DMS153 (cell line): ENCODE measurements at regions not wholly inside any gene's neighbourhood (a gene's known extent, or its start where the extent isn't known, plus 50 kb on each side); places are given as distances from the start of the nearest gene placed in this dataset.
"Not testable (repeated sequence)": the region's sequence is repeated elsewhere in the genome, so short reads cannot be mapped to it uniquely, and the experiment has no call there.

ENCODE experiments used
- DNase-seq: peaks from one replicate; lab custom pipeline; 2025; lab: John Stamatoyannopoulos, UW

- no peak for DNase-seq
These were observed 62.4 kb downstream of the CRYBB2 start for GRCh38 chr22:25281675-25282345.

DNA sequence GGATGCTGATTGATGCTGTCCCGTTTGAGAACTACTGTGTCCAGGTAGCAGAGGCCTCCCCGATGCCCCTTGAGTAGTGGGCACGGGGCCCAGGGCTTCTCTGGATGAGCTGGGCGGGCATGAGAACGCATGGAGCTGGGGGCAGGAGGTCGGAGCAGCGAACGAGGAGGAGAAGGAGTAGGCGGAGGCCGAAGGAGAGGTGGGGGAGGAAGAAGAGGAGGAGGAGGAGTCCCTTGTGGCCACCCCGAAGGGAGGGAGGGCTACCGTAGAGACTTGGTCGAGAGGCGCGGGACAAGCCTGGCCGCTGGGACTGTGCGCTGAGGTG is 62.9 kb downstream of the CRYBB2 start:
- DNase-seq = no peak

DNA sequence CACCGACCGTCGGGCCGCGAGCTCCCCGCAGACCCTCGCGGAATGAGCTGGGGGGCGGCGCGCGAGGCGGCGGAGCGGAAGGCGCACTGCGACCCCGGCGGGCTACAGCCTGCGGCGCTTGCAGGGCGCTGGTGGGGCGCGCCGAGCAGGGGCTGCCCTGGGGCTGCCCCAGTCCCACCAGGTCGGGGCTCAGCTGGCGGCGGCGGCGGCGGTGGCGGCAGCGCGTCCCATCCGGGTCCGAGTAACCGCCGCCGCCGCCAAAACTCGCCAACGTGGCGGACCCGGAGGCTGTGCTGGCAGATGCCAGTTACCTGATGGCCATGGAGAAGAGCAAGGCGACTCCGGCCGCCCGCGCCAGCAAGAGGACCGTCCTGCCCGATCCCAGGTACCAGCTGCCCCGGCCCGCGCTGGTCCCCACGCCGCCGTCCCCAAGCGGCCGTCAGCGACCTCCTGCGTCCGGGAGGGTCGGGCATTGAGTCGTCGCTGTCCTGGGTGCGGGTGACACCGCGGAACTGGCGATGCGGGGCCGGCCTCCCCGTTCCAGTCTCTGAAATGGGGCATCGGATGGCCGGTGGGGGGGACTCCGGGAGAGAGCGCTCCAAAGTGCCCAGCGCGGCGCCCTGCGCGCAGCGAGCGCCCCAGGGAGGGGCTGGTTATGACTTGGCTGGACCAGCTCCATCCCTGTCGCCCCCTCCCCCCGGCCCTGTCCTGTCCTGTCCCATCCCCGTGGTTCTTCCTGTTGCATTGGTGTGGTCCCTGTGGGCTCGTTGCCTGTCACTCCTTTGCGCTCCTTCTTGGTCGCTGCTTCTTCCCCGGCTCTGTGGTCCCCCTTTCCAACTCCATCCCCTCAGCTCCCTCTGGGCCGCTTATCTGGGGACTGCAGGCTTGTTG is 63.5 kb downstream of the CRYBB2 start:
- DNase-seq = no peak

DNA sequence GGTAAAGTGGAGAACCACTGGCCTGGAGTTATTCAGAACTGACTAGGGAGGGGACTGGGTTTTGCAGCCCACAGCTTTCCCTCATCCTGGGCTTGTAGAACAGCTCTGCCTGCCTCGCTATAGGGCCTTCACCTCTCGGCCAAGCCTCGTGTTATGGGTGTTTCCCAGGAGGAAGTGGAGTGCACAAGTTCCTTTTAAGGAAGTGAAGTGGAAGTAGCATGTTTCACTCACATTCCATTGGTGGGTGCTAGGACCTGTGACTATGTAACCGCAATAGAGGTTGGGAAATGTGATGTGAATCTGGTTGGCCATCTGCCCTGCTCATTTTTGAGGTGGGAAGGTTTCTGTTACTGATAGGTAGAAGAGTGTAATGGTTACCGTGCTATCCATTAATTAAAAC is 69.0 kb downstream of the CRYBB2 start:
- not testable (repeated sequence) for DNase-seq

GRCh38 chr22:25301912-25302311 is 82.5 kb downstream of the CRYBB2 start:
- not testable (repeated sequence) for DNase-seq

DNA sequence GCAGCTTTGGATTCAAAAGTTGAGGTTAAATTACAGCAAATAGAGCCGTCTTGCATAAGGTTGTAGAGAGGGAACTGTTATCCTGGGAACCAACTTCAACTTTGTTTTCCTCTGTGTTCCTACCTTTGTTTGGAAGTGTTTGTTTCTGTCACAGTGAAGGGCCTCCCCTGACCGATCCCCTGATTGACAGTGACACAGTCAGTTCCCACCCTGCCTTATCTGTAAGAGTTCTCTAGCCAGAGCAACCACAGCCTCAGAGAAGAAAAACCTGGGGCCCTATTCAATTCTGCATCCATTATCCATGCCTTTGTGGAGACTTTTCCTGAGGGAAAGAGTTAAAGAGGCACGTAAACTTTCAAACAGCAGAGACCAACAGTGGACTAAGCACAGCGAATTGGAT is 90.1 kb downstream of the CRYBB2 start:
- DNase-seq = not testable (repeated sequence)

DNA sequence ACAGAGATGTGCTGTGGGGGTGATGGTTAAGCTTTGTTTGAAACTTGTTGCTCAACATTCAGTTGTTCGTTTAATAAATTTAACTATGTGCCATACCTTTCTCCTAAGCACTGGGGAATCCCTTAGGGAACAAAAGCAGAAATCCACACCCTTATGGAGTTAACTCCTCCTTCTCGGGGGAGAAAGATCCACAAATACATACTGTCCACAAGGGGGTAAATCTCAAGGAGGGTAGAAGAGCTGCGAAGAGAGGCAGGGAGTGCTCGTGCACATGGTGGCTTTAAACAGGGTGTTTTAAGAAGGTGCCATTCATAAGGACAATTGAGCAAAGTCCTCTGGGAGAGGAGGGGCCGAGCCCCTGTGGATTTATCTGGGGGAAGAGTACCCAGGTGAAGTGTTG is 92.5 kb downstream of the CRYBB2 start:
- not testable (repeated sequence) for DNase-seq

- no peak for DNase-seq
These were observed 98.8 kb downstream of the CRYBB2 start for GRCh38 chr22:25318081-25318823.

DNA sequence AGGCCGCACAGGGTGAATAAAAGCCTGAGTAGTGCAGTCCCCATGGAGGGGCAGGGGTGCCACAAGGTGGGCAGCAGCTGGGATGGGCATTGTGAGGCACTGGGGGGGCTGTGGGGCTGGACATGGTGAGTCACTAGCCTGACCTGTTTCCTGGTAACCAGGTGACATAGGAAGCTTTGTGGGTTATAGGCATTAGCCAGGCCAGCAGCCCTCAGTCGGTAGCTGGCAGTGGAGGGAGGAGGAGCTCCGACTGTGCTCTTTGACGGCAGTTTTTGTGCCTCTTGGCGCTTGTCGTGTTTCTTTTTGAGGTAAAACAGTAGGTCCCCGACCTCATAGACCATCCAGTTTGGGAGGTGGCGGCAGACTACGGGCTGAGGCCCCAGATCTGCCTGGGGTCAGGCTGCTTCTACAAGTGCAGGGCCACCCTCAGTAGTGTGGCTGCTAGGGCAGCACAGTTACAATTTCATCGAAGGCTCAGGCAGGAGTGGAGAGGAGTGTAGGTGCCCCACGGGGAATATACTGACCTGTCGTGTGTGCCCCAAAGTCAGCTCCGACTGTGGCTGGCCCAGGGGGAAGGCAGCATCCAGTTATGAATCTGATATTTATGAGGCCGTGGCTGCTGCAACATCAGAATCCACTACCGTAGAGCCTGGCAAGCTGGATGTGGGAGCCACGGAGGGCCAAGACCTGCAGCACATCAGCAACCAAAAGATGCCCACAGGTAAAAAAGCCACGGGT is 107.7 kb downstream of the CRYBB2 start:
- no peak for DNase-seq

DNA sequence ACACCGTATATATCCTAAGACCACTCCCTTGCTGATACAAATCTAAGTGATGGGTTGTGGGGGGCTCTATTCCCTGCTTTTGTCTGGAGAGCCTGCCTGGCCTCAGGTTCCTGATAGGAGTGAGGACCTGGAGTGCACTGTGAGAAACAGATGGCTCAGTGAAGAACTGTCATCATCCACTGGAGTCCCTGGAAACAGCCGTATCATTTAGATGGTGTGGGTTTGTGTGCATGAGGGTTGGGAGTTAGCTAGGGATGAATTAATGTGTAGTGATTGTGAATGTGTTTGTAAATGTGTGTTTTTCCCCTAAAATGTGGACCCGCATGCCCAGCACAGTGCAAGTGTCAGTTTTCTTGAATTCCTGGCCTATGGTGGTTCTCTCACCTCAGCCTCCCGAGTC is 111.6 kb downstream of the CRYBB2 start:
- DNase-seq = no peak

DNA sequence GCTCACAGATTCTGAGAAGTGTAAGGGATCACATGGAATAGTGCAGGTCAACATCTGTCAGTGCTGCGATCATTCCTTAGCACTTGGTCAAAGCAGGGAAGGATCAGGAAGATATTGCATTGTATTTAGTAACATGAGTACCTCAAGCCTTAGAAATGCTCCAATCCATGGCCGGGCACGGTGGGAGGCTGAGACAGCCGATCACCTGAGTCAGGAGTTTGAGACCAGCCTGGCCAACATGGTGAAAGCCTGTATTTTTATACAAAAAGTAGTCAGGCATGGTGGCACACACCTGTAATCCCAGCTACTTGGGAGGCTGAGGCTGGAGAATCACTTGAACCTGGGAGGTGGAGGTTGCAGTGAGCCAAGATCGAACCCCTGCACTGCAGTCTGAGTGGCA is 112.5 kb downstream of the CRYBB2 start:
- DNase-seq = not testable (repeated sequence)

GRCh38 chr22:25332386-25332785 is 112.9 kb downstream of the CRYBB2 start:
- no peak for DNase-seq

DNA sequence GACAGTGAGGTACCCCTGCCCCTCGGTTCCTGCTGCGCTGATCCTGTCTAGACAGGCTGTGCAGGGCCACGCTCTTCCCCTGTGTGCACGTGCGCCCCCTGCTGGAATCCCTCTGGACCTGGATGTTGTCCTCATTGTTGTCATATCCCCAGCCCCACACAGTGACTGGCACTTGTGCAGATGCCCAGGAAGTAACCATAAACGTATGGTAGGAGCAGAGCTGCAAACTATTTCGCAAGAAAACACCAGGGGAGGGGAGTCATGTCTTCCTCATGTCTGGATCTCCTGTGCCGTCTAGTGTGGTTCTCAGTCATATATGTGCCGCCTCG is 114.7 kb downstream of the CRYBB2 start:
- no peak for DNase-seq

GRCh38 chr22:25334631-25335030 is 115.2 kb downstream of the CRYBB2 start:
- DNase-seq = not testable (repeated sequence)

DNA sequence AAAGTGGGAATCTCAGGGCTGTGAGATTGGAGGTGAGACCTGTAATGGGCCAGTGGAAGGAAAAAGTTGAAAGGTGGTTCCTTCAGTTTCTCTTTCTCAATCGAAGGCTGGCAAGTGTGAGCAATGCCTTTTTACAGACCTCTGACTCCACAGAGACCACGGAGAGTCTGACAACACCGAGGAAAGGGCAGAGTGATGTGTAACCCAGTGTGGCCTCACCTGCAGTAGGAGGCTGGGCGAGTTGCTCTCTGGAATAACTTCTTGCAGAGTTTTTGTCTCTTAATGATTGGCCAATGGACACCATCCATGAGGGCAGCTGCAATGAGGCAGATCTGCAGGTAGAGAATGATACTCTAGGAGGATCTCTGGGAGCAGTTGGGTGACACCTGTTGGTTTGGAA is 115.8 kb downstream of the CRYBB2 start:
- DNase-seq = not testable (repeated sequence)

DNA sequence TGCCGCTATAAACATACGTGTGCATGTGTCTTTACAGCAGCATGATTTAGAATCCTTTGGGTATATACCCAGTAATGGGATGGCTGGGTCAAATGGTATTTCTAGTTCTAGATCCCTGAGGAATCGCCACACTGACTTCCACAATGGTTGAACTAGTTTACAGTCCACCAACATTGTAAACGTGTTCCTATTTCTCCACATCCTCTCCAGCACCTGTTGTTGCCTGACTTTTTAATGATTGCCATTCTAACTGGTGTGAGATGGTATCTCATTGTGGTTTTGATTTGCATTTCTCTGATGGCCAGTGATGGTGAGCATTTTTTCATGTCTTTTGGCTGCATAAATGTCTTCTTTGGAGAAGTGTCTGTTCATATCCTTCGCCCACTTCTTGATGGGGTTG is 121.1 kb downstream of the CRYBB2 start:
- DNase-seq = not testable (repeated sequence)

DNA sequence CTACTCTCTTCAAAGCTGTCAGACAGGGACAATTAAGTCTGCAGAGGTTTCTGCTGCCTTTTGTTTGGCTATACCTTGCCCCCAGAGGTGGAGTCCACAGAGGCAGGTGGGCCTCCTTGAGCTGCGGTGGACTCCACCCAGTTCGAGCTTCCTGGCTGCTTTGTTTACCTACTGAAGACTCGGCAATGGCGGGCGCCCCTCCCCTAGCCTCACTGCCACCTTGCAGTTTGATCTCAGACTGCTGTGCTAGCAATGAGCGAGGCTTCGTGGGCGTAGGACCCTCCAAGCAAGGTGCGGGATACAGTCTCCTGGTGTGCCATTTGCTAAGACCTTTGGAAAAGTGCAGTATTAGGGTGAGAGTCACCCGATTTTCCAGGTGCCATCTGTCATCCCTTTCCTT is 124.9 kb downstream of the CRYBB2 start:
- not testable (repeated sequence) for DNase-seq

DNA sequence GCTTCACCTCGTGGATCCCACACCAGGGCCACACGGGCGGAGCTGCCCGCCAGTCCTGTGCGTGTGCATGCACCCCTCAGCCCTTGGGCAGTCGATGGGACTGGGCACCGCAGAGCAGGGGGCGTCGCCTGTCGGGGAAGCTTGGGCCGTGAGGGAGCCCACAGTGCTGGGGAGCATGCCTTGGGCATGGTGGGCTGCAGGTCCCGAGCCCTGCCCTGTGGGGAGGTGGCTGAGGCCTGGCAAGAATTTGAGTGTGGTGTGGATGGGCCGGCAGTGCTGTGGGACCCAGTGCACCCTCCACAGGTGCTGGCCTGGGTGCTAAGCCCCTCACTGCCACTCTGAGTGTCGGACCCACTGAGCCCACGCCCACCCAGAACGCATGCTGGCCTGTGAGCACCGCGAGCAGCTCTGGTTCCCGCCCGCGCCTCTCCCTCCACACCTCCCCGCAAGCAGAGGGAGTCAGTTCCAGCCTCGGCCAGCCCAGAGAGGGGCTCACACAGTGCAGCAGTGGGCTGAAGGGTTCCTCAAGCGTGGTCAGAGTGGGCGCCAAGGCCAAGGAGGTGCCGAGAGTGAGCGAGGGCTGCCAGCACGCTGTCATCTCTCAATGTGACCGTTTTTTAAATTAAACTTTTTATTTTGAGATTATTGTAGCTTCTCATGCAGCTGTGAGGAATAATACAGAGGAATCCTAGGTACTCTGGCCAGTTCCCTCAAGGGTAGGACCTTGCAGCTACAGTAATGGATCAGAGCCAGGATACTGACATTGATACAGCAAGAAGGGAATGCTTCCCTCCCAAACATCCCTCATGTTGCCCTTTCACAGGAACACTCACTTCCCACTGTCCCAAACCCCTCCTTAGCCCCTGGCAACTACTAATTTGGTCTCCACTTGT is 127.7 kb downstream of the CRYBB2 start:
- DNase-seq = no peak

DNA sequence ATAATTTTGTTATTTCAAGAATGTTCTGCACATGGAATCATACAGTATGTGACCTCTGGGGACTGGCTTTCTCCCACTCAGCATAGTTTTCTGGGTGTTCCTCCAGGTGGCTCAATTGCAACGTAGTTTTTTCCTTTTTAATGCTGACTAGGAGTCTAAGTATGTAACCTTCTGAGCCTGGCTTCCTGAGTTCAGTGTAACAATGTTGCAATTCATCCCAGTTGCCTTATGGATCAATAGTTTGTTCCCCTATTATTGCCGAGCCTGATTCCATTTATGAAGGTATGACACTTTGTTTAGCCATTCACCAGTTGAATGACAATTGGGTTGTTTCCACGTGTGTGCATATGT is 128.3 kb downstream of the CRYBB2 start:
- no peak for DNase-seq

DNA sequence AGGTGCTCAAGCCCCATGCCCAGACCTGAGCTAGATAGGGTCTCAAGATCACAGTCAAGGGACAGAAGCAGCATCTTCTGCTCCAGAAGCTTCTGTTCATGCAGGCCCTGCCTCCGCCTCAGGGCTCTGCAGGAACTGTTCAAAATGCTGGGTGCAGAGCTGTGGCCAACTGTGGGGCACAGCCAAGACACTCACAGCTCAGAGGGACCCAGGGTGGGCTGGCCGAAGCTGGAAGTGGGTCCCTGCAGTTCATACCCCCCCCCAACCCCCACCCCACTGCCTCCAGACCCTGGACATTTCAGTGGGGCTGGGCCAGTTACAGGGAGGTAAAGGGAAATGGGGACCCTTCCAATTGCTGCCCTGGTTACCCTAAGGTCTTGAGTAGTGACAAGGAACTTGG is 129.0 kb downstream of the CRYBB2 start:
- DNase-seq = no peak

DNA sequence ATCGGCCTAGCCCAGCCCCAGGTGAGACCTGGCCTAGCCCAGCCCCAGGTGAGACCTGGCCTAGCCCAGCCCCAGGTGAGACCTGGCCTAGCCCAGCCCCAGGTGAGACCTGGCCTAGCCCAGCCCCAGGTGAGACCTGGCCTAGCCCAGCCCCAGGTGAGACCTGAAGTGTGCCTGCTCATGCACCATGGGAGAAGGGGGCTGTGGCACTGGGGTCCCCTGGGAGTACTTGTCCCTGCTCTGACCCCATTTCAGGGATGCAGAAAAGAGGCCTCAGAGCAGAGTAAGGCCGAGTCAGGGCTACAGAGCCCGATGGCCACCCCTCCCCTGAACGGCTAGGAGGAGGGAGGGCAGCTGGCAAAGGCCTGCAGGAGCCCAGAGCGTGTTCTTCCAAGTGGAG is 129.6 kb downstream of the CRYBB2 start:
- DNase-seq = not testable (repeated sequence)
